Parathyroid adenoma (tissue), 2 donors: ENCODE measurements at regions not wholly inside any gene's neighbourhood (a gene's known extent, or its start where the extent isn't known, plus 50 kb on each side); places are given as distances from the start of the nearest gene placed in this dataset.

Experiments
- H2AFZ ChIP-seq: fragments of 300-600 bp; sonication (generic); one replicate; pipeline ENCODE4 v1.7.0; 2017; ENCODE audit warnings: antibody characterized with exemption, mild to moderate bottlenecking
- H3K27ac ChIP-seq: fragments of 300-600 bp; sonication (generic); one replicate; pipeline ENCODE4 v1.7.0; 2017
- H3K27me3 ChIP-seq: fragments of 300-600 bp; sonication (generic); one replicate; pipeline ENCODE4 v1.7.0; 2017; ENCODE audit warnings: low read length; ENCODE audit not compliant: control insufficient read depth, insufficient read depth
- H3K36me3 ChIP-seq: fragments of 300-600 bp; sonication (generic); one replicate; pipeline ENCODE4 v1.7.0; 2017; ENCODE audit warnings: low read length; ENCODE audit not compliant: control insufficient read depth, insufficient read depth
- H3K4me1 ChIP-seq: fragments of 300-600 bp; sonication (generic); one replicate; pipeline ENCODE4 v1.7.0; 2017; ENCODE audit warnings: control low read depth
- H3K4me2 ChIP-seq: fragments of 300-600 bp; sonication (generic); one replicate; pipeline ENCODE4 v1.7.0; 2017; ENCODE audit warnings: low read length
- H3K4me3 ChIP-seq: fragments of 300-600 bp; sonication (generic); one replicate; pipeline ENCODE4 v1.7.0; 2017; ENCODE audit warnings: low read depth, low read length
- H3K79me2 ChIP-seq: fragments of 300-600 bp; sonication (generic); one replicate; pipeline ENCODE4 v1.7.0; 2017; ENCODE audit warnings: control low read depth
- H3K9ac ChIP-seq: fragments of 300-600 bp; sonication (generic); one replicate; pipeline ENCODE4 v1.7.0; 2017; ENCODE audit warnings: mild to moderate bottlenecking
- H3K9me3 ChIP-seq: fragments of 300-600 bp; sonication (generic); one replicate; pipeline ENCODE4 v1.7.0; 2017; ENCODE audit warnings: low read length; ENCODE audit not compliant: control insufficient read depth
- CTCF ChIP-seq: fragments of 300-600 bp; sonication (generic); IDR thresholded peaks from one replicate; pipeline ENCODE4 v1.7.0; 2017; ENCODE audit warnings: antibody characterized with exemption, mild to moderate bottlenecking
- donor health status: primary hyperparathyroidism.

- Histone ChIP-seq H3K79me2 (no peaks in the 10 kb centered on the region), H3K4me1 (no peaks in the 10 kb centered on the region), H3K4me3 (no peak overlapping the region), H3K9ac (no peak overlapping the region), H3K9me3 (no peaks in the 10 kb centered on the region), H3K27ac (no peak overlapping the region), H3K27me3 (no peaks in the 10 kb centered on the region), H3K36me3 (no peaks in the 10 kb centered on the region), H2AFZ (no peak overlapping the region), H3K4me2 (no peak overlapping the region)
- no peak for TF ChIP-seq CTCF
Observed at GRCh38 chr22:48438096-48438495, 1389.6 kb downstream of the BRD1 start.

- TF ChIP-seq CTCF, result no peak
- Histone ChIP-seq H3K9ac (no peak overlapping the region), H3K4me1 (no peaks in the 10 kb centered on the region), H3K4me3 (no peak overlapping the region), H3K4me2 (no peak overlapping the region), H3K9me3 (no peaks in the 10 kb centered on the region), H3K79me2 (no peaks in the 10 kb centered on the region), H3K27me3 (no peaks in the 10 kb centered on the region), H2AFZ (no peak overlapping the region), H3K27ac (no peak overlapping the region), H3K36me3 (no peaks in the 10 kb centered on the region)
Observed at GRCh38 chr22:48436201-48436931, 1391.3 kb downstream of the BRD1 start.

- no peak overlapping the region for H3K4me3 ChIP-seq
- H3K79me2 ChIP-seq, result no peaks in the 10 kb centered on the region
- TF ChIP-seq CTCF, result no peak
- H2AFZ ChIP-seq, result no peak overlapping the region
- H3K9ac ChIP-seq, result no peak overlapping the region
- no peaks in the 10 kb centered on the region for H3K27me3 ChIP-seq
- H3K4me1 ChIP-seq, result no peaks in the 10 kb centered on the region
- no peaks in the 10 kb centered on the region for H3K36me3 ChIP-seq
- no peaks in the 10 kb centered on the region for H3K9me3 ChIP-seq
- no peak overlapping the region for H3K27ac ChIP-seq
- no peak overlapping the region for H3K4me2 ChIP-seq
Observed at GRCh38 chr22:48434868-48435250, 1392.8 kb downstream of the BRD1 start.

- TF ChIP-seq CTCF, result no peak
- H3K27ac ChIP-seq, result no peak overlapping the region
- H3K4me3 ChIP-seq, result no peak overlapping the region
- H3K4me1 ChIP-seq, result no peaks in the 10 kb centered on the region
- no peaks in the 10 kb centered on the region for H3K27me3 ChIP-seq
- no peaks in the 10 kb centered on the region for H3K9me3 ChIP-seq
- no peaks in the 10 kb centered on the region for H3K36me3 ChIP-seq
- H3K9ac ChIP-seq, result no peak overlapping the region
- H3K79me2 ChIP-seq, result no peaks in the 10 kb centered on the region
- no peak overlapping the region for H3K4me2 ChIP-seq
- no peak overlapping the region for H2AFZ ChIP-seq
Observed at GRCh38 chr22:48434156-48434867, 1393.4 kb downstream of the BRD1 start.
